Panc1 (cell line): ENCODE measurements at regions not wholly inside any gene's neighbourhood (a gene's known extent, or its start where the extent isn't known, plus 50 kb on each side); places are given as distances from the start of the nearest gene placed in this dataset.

Experiments
- ATAC-seq: fragments of 200-7000 bp; cut with Tn5 transposase; 2 replicates; pipeline ENCODE4 v1.9.1; 2020; ENCODE audit warnings: mild to moderate bottlenecking, moderate library complexity
- BruUV-seq: library from RNA; stranded (reverse); fragments of 400-500 nt; replicated peaks from 2 replicates; lab custom pipeline; 2021; lab: Mats Ljungman, UMichigan
- CTCF ChIA-PET: fragments of 300-600 bp; sonication (Branson Sonifier 250); formaldehyde crosslinking; loops from one replicate; lab custom pipeline; 2022; ENCODE audit warnings: antibody characterized with exemption; lab: Charles Lee
- POLR2A ChIA-PET: fragments of 300-600 bp; sonication (Branson Sonifier 250); formaldehyde crosslinking; loops from one replicate; lab custom pipeline; 2022; ENCODE audit warnings: antibody characterized with exemption; lab: Charles Lee
- DNase-seq: peaks from one replicate; pipeline ENCODE4 v3.0.0-alpha.2; 2010; ENCODE audit warnings: low read depth, low spot score
- H3K27ac ChIP-seq: 2 replicates; pipeline ENCODE4 v1.5.1; 2011; ENCODE audit warnings: mild to moderate bottlenecking, low read length, inconsistent platforms
- H3K27me3 ChIP-seq: fragments of 200-500 bp; sonication (Bioruptor generic); 2 replicates; pipeline ENCODE4 v1.6.0; 2014; ENCODE audit warnings: low read length, inconsistent platforms; ENCODE audit not compliant: control insufficient read depth, insufficient read depth
- H3K36me3 ChIP-seq: fragments of 200-500 bp; sonication (Bioruptor generic); 2 replicates; pipeline ENCODE4 v1.5.1; 2014; ENCODE audit warnings: inconsistent platforms, mild to moderate bottlenecking, low read length, moderate library complexity; ENCODE audit not compliant: control insufficient read depth, insufficient read depth
- H3K4me1 ChIP-seq: 2 replicates; pipeline ENCODE4 v1.5.1; 2011; ENCODE audit warnings: inconsistent platforms, mild to moderate bottlenecking, low read length, moderate library complexity; ENCODE audit not compliant: control insufficient read depth, insufficient read depth
- H3K4me3 ChIP-seq, 2 experiments: 2 replicates each; pipeline ENCODE4 v1.5.1; 2011 to 2012; ENCODE audit warnings: low read depth in 2 of 2, low read length in 2 of 2, mild to moderate bottlenecking in 2 of 2, inconsistent platforms in 1 of 2, moderate library complexity in 1 of 2
- H3K9me3 ChIP-seq: fragments of 200-500 bp; sonication (Bioruptor generic); 2 replicates; pipeline ENCODE4 v1.5.1; 2014; ENCODE audit warnings: low read depth, mild to moderate bottlenecking, inconsistent platforms, low read length, moderate library complexity; ENCODE audit not compliant: control insufficient read depth, insufficient read depth
- CTCF ChIP-seq: fragments of 450-650 bp; IDR thresholded peaks from 2 replicates; pipeline ENCODE4 v1.5.1; 2017; ENCODE audit warnings: mild to moderate bottlenecking
- POLR2AphosphoS5 ChIP-seq: IDR thresholded peaks from 2 replicates; pipeline ENCODE4 v1.6.1; 2012; ENCODE audit warnings: mild to moderate bottlenecking, low read depth, low read length, moderate library complexity
- REST ChIP-seq, 2 experiments: IDR thresholded peaks; 2 replicates each; pipeline ENCODE4 v1.6.1; 2011 to 2012; ENCODE audit warnings: low read depth in 2 of 2, control low read depth in 1 of 2, low read length in 1 of 2, mild to moderate bottlenecking in 1 of 2, moderate library complexity in 1 of 2; ENCODE audit not compliant: insufficient read depth in 1 of 2
- SIN3A ChIP-seq: IDR thresholded peaks from 2 replicates; pipeline ENCODE4 v1.6.1; 2012; ENCODE audit warnings: low read depth, mild to moderate bottlenecking, low read length, moderate library complexity, borderline replicate concordance; ENCODE audit not compliant: insufficient read depth
- TCF7L2 ChIP-seq: IDR thresholded peaks from 2 replicates; pipeline ENCODE4 v1.6.1; 2011; ENCODE audit warnings: mild to moderate bottlenecking, low read depth, low read length, inconsistent platforms
- in situ Hi-C: cut with HindIII; loops from 2 replicates; pipeline ENCODE4 v1.10.0; 2016; ENCODE audit warnings: low sequenced_read_pairs, low pct_unique_long_range_greater_than_20kb
- intact Hi-C: fragments of 100-400 bp; cut with micrococcal nuclease; formaldehyde crosslinking; loops from one replicate; pipeline ENCODE4 v1.10.0; 2022; ENCODE audit not compliant: unreplicated experiment

GRCh38 chr6:167648501-167649278, 178.0 kb upstream of the AFDN start:
- Histone ChIP-seq H3K9me3 (no peaks in the 10 kb centered on the region), H3K36me3 (no peaks in the 10 kb centered on the region), H3K4me1 (no peaks in the 10 kb centered on the region), H3K27ac (no peak overlapping the region), H3K4me3 (no peak overlapping the region), H3K27me3 (no peaks in the 10 kb centered on the region)
- ATAC-seq: no peak
- in situ Hi-C loops (no loop called here), intact Hi-C loops (no loop called here)
- TF ChIP-seq CTCF (no peak), SIN3A (no peak), REST (IDR thresholded peaks at IDR 0.05; ENCODE audit: insufficient read depth in 1 of 2, low read depth in 2 of 2, low read length in 1 of 2) (no peak), POLR2AphosphoS5 (no peak), TCF7L2 (no peak)
- DNase-seq: no peak
- no TSS peak for BruUV-seq
- POLR2A ChIA-PET: interaction anchor here (0.7 kb wide), 1 partner anchor 59 kb away, joined by 3 read pairs; no protein-coding TSS in a partner anchor
- CTCF ChIA-PET: no interaction called here

- Histone ChIP-seq H3K9me3 (no peaks in the 10 kb centered on the region), H3K27me3 (no peaks in the 10 kb centered on the region), H3K4me1 (no peaks in the 10 kb centered on the region), H3K4me3 (no peak overlapping the region), H3K27ac (no peak overlapping the region), H3K36me3 (no peaks in the 10 kb centered on the region)
- CTCF ChIA-PET: no interaction called here
- intact Hi-C loops (no loop called here), in situ Hi-C loops (no loop called here)
- no TSS peak for BruUV-seq
- ATAC-seq (no peak), DNase-seq (no peak)
- POLR2A ChIA-PET: no interaction called here
- no peak for TF ChIP-seq TCF7L2
- no peak for TF ChIP-seq POLR2AphosphoS5
- TF ChIP-seq CTCF: no peak
- no peak for TF ChIP-seq SIN3A
- no peak for TF ChIP-seq REST (IDR thresholded peaks at IDR 0.05; ENCODE audit: insufficient read depth in 1 of 2, low read depth in 2 of 2, low read length in 1 of 2)
Measured at GRCh38 chr6:167649476-167649875, 177.2 kb upstream of the AFDN start.
